K562 (cell line): ENCODE measurements at regions not wholly inside any gene's neighbourhood (a gene's known extent, or its start where the extent isn't known, plus 50 kb on each side); places are given as distances from the start of the nearest gene placed in this dataset.
"Not testable (repeated sequence)": the region's sequence is repeated elsewhere in the genome, so short reads cannot be mapped to it uniquely, and the experiment has no call there.

Experiments used
- ATAC-seq: fragments of 200-7000 bp; cut with Tn5 transposase; 3 replicates; pipeline ENCODE4 v1.9.1; 2020; ENCODE audit warnings: moderate library complexity
- BruUV-seq: library from RNA; stranded (reverse); fragments of 400-500 nt; replicated peaks from 2 replicates; lab custom pipeline; 2021; lab: Mats Ljungman, UMichigan
- CTCF ChIA-PET: fragments of 300-600 bp; formaldehyde crosslinking; extraction: SDS; loops from one replicate; lab custom pipeline; 2021; ENCODE audit warnings: low intra/inter-chr PET ratio; lab: Yijun Ruan, JAX
- POLR2A ChIA-PET: fragments of 300-600, 350-650 bp; sonication (Branson Sonifier 250); formaldehyde crosslinking; extraction: SDS; loops from one replicate; lab custom pipeline; 2021; ENCODE audit warnings: antibody characterized with exemption, inconsistent platforms; lab: Yijun Ruan, JAX
- DNase-seq, 4 experiments: peaks; one replicate each; pipeline versions ENCODE4 v3.0.0 to v3.0.0-alpha.2; 2011 to 2018; ENCODE audit warnings: low spot score in 3 of 4, mixed read lengths in 3 of 4; ENCODE audit errors: extremely low read depth in 1 of 4
- FAIRE-seq: peaks from 2 replicates; lab custom pipeline; 2011; peaks lifted over from hg19 to GRCh38; lab: Jason Lieb, UNC
- H2AFZ ChIP-seq: 2 replicates; pipeline ENCODE4 v1.6.0; 2011; ENCODE audit warnings: low read depth, low read length, control low read depth, inconsistent platforms
- H3K27ac ChIP-seq: fragments of 200-600 bp; 3 replicates; pipeline ENCODE4 v1.8.0; 2011; ENCODE audit warnings: low read depth, mild to moderate bottlenecking, control low read depth, inconsistent platforms, low read length, moderate library complexity, mixed read lengths; ENCODE audit errors: extremely low read depth
- H3K27me3 ChIP-seq, 2 experiments: fragments of 300-600 bp in 1 of 2; 2 replicates in 1 of 2; 3 replicates in 1 of 2; pipeline versions ENCODE4 v1.6.0 to v1.8.0; 2011; ENCODE audit warnings: inconsistent platforms in 2 of 2, low read length in 2 of 2, mild to moderate bottlenecking in 1 of 2, mixed read lengths in 1 of 2, moderate library complexity in 1 of 2; ENCODE audit not compliant: control insufficient read depth in 2 of 2, insufficient read depth in 2 of 2
- H3K36me3 ChIP-seq: fragments of 300-600 bp; 3 replicates; pipeline ENCODE4 v1.8.0; 2011; ENCODE audit warnings: mild to moderate bottlenecking, low read length, inconsistent platforms; ENCODE audit not compliant: control insufficient read depth, insufficient read depth
- H3K4me1 ChIP-seq, 2 experiments: fragments of 200-600 bp in 1 of 2; replicated peaks in 1 of 2; 2 replicates in 1 of 2; 3 replicates in 1 of 2; pipeline versions ENCODE4 v1.5.1 to v1.8.0; 2011; ENCODE audit warnings: inconsistent platforms in 2 of 2, low read length in 2 of 2, mild to moderate bottlenecking in 1 of 2, mixed read lengths in 1 of 2, moderate library complexity in 1 of 2; ENCODE audit not compliant: control insufficient read depth in 2 of 2, insufficient read depth in 2 of 2
- H3K4me2 ChIP-seq: 2 replicates; pipeline ENCODE4 v1.6.1; 2011; ENCODE audit warnings: low read length, control low read depth, inconsistent platforms, mixed read lengths; ENCODE audit not compliant: insufficient read depth
- H3K4me3 ChIP-seq: fragments of 200-600 bp; sonication (generic), shearing (Covaris generic); 2 replicates; pipeline ENCODE4 v1.5.1; 2016; ENCODE audit warnings: control low read depth, inconsistent platforms
- H3K79me2 ChIP-seq: fragments of 200-600 bp; 3 replicates; pipeline ENCODE4 v1.8.0; 2011; ENCODE audit warnings: low read length, inconsistent platforms; ENCODE audit not compliant: control insufficient read depth, insufficient read depth
- H3K9ac ChIP-seq, 2 experiments: 2 replicates each; pipeline versions ENCODE4 v1.6.0 to v1.6.1; 2011; ENCODE audit warnings: low read depth in 2 of 2, low read length in 2 of 2, control low read depth in 1 of 2, inconsistent platforms in 1 of 2, mild to moderate bottlenecking in 1 of 2, mixed read lengths in 1 of 2; ENCODE audit not compliant: insufficient read depth in 1 of 2
- H3K9me1 ChIP-seq: one replicate; pipeline ENCODE4 v1.6.0; 2011; ENCODE audit warnings: inconsistent platforms, mild to moderate bottlenecking, low read length, moderate library complexity; ENCODE audit not compliant: control insufficient read depth, insufficient read depth
- H3K9me3 ChIP-seq: replicated peaks from 2 replicates; pipeline ENCODE4 v1.5.1; 2011; ENCODE audit warnings: low read depth, low read length, inconsistent platforms; ENCODE audit not compliant: control insufficient read depth, insufficient read depth
- H4K20me1 ChIP-seq: replicated peaks from 2 replicates; pipeline ENCODE4 v1.6.1; 2011; ENCODE audit warnings: low read length, inconsistent platforms, mixed read lengths; ENCODE audit not compliant: control insufficient read depth, insufficient read depth
- CHD1 ChIP-seq: fragments of 200-600 bp; sonication (generic); IDR thresholded peaks from one replicate; pipeline ENCODE4 v1.6.1; 2012; ENCODE audit warnings: mild to moderate bottlenecking, moderate library complexity, low read length, inconsistent platforms
- HMG20A ChIP-seq: fragments of 450-650 bp; formaldehyde crosslinking; conservative IDR thresholded peaks from 2 replicates; pipeline ENCODE4 v1.4.0; 2020; ENCODE audit warnings: mild to moderate bottlenecking, mixed read lengths
- MCM5 ChIP-seq: fragments of 450-650 bp; IDR thresholded peaks from 2 replicates; pipeline ENCODE4 v1.6.1; 2016; ENCODE audit warnings: low read depth
- MECOM ChIP-seq: fragments of 250-450 bp; sonication (Bioruptor Pico); IDR thresholded peaks from 2 replicates; pipeline ENCODE4 v1.8.0; 2022; ENCODE audit warnings: inconsistent platforms
- SLC30A9 ChIP-seq: fragments of 250-450 bp; sonication (Bioruptor Pico); IDR thresholded peaks from 2 replicates; pipeline ENCODE4 v1.8.0; 2022; ENCODE audit warnings: mild to moderate bottlenecking, moderate library complexity
- SOX6 ChIP-seq: fragments of 450-650 bp; IDR thresholded peaks from 2 replicates; pipeline ENCODE4 v1.6.1; 2014; ENCODE audit warnings: mild to moderate bottlenecking
- STAT5B ChIP-seq: fragments of 250-450 bp; sonication (Bioruptor Pico); IDR thresholded peaks from 2 replicates; pipeline ENCODE4 v1.8.0; 2021; ENCODE audit warnings: mild to moderate bottlenecking, inconsistent platforms
- ZNF174 ChIP-seq: fragments of 250-450 bp; sonication (Bioruptor Pico); IDR thresholded peaks from 2 replicates; pipeline ENCODE4 v1.4.0; 2020; ENCODE audit warnings: mild to moderate bottlenecking
- ZNF561 ChIP-seq: fragments of 450-650 bp; formaldehyde crosslinking; conservative IDR thresholded peaks from 2 replicates; pipeline ENCODE4 v1.4.0; 2020; ENCODE audit warnings: mild to moderate bottlenecking, moderate library complexity
- ZNF584 ChIP-seq: fragments of 200-800 bp; sonication (Bioruptor generic); IDR thresholded peaks from 2 replicates; pipeline ENCODE4 v1.6.1; 2016; ENCODE audit warnings: low read depth, mild to moderate bottlenecking, missing genetic modification characterization, missing compliant biosample characterization
- WGBS: fragments of 100-300 bp; shearing (Covaris generic); methylation state at CpG from one replicate; pipeline ENCODE4 v1.1.6; 2016; ENCODE audit warnings: low coverage, mixed read lengths; ENCODE audit not compliant: insufficient coverage; ENCODE audit errors: missing lambda C conversion rate; 5-methylcytosine and 5-hydroxymethylcytosine counted together
- in situ Hi-C: fragments of 300-500 bp; cut with MboI; formaldehyde crosslinking; loops from 4 replicates; pipeline ENCODE4 v1.15.0; 2018; ENCODE audit warnings: inconsistent platforms, mixed read lengths
- intact Hi-C: fragments of 100-400 bp; cut with micrococcal nuclease; formaldehyde crosslinking; loops from 2 replicates; pipeline ENCODE4 v1.14.2; 2022
- TF ChIP-seq, protein P1 (sequence below): fragments of 450-650 bp; formaldehyde crosslinking; IDR thresholded peaks from 2 replicates; pipeline ENCODE4 v1.4.0; 2020; ENCODE audit warnings: mild to moderate bottlenecking, moderate library complexity

DNA sequence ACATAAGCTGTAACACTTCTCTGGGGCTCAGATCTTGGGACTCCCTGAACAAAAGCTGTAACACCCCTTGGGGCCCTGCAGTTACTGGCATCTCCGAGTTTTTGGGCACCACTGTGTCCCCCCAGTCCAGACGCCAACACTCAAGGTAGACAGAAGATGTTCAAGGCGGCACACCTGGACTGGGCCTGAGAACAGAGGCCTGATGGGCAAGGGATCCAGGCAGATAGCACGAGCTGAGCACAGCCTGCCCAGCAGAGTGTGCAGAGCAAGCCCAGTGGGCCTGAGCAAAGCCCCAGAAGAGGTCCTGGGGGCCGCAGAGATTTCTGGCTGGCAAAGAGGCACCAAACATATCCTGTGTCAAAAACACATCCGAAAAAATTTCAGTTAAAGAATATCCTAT lies 1163.3 kb upstream of the PRR20A start (continued):
- no peak for TF ChIP-seq HMG20A (CRISPR knock-in tag)
- TF ChIP-seq STAT5B (CRISPR knock-in tag), result no peak

DNA sequence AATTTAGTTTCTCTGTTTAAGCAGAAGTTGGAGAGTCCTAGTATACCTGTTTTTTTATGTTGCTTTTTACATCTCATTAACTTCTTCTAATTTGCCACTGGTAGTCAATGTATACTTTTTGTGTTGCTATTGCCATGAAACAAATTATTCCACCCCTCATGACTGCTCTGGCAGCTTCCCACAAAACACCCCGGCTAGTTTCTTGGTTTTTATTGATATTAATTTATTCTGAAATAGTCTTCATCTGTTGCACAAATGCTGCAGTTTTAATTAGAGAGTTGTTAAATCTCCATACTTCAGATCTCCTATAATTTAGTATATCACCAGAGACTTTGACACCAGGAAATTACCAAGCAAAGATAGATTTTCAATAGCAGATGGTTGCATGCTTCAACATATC lies 1159.3 kb upstream of the PRR20A start:
- Histone ChIP-seq H3K36me3 (no peaks in the 10 kb centered on the region), H3K9me1 (no peaks in the 10 kb centered on the region), H3K4me1 (no peaks in the 10 kb centered on the region), H4K20me1 (no peaks in the 10 kb centered on the region), H3K27me3 (no peaks in the 10 kb centered on the region), H3K4me3 (no peak overlapping the region), H3K4me2 (no peak overlapping the region), H3K9me3 (no peaks in the 10 kb centered on the region), H3K79me2 (no peaks in the 10 kb centered on the region), H2AFZ (no peak overlapping the region), H3K27ac (no peak overlapping the region), H3K9ac (no peak overlapping the region)
- BruUV-seq, result no TSS peak
- TF ChIP-seq ZNF174 (no peak), SLC30A9 (no peak), MECOM (no peak), CHD1 (no peak), ZNF561 (CRISPR knock-in tag) (no peak), ZNF584 (CRISPR knock-in tag) (no peak), MCM5 (no peak), SOX6 (no peak)
- TF ChIP-seq, protein P1, sequence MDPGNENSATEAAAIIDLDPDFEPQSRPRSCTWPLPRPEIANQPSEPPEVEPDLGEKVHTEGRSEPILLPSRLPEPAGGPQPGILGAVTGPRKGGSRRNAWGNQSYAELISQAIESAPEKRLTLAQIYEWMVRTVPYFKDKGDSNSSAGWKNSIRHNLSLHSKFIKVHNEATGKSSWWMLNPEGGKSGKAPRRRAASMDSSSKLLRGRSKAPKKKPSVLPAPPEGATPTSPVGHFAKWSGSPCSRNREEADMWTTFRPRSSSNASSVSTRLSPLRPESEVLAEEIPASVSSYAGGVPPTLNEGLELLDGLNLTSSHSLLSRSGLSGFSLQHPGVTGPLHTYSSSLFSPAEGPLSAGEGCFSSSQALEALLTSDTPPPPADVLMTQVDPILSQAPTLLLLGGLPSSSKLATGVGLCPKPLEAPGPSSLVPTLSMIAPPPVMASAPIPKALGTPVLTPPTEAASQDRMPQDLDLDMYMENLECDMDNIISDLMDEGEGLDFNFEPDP (CRISPR knock-in tag), result no peak
- ChIA-PET CTCF (no interaction called here), POLR2A (no interaction called here)
- 0% methylated on average over 1 of the region's 1 CpG for WGBS
- intact Hi-C loops, result no loop called here
- DNase-seq, result no peak
- ATAC-seq, result no peak
- FAIRE-seq, result no peak
- in situ Hi-C loops, result no loop called here

DNA sequence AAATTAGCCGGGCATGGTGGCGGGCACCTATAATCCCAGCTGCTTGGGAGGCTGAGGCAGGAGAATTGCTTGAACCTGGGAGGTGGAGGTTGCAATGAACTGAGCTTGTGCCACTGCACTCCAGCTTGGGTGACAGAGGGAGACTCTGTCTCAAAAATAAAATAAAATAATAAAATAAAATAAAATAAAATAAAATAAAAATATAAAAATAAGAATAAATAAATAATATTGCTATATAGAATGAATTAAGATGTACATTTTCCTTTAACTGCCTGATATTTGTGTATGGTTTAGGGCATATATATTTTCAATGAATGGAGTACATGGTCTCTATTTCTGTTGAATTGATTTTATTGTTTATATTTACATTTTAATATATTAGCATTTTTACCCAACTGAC lies 1156.7 kb upstream of the PRR20A start:
- no CpG with 5 or more reads among the region's 2 CpGs for WGBS
- H3K27me3 ChIP-seq, H3K36me3 ChIP-seq, H3K9me1 ChIP-seq, ATAC-seq, H3K27ac ChIP-seq, H4K20me1 ChIP-seq, H3K4me2 ChIP-seq, FAIRE-seq, H3K9ac ChIP-seq, DNase-seq, intact Hi-C loops, H3K4me1 ChIP-seq, BruUV-seq, CTCF ChIA-PET, H3K9me3 ChIP-seq, POLR2A ChIA-PET, H3K4me3 ChIP-seq, in situ Hi-C loops, H3K79me2 ChIP-seq, H2AFZ ChIP-seq: not testable (repeated sequence)
